WI38 (cell line): ENCODE measurements at regions not wholly inside any gene's neighbourhood (a gene's known extent, or its start where the extent isn't known, plus 50 kb on each side); places are given as distances from the start of the nearest gene placed in this dataset.
"Not testable (repeated sequence)": the region's sequence is repeated elsewhere in the genome, so short reads cannot be mapped to it uniquely, and the experiment has no call there.

Experiments
- H3K4me3 ChIP-seq: 2 replicates; pipeline ENCODE4 v1.5.1; 2011; ENCODE audit warnings: low read depth, mild to moderate bottlenecking, control low read depth, low read length
- TF ChIP-seq, protein P1 (sequence below): IDR thresholded peaks from 2 replicates; pipeline ENCODE4 v1.5.1; 2012; ENCODE audit warnings: low read depth, mild to moderate bottlenecking, control low read depth, low read length

- TF ChIP-seq, protein P1, sequence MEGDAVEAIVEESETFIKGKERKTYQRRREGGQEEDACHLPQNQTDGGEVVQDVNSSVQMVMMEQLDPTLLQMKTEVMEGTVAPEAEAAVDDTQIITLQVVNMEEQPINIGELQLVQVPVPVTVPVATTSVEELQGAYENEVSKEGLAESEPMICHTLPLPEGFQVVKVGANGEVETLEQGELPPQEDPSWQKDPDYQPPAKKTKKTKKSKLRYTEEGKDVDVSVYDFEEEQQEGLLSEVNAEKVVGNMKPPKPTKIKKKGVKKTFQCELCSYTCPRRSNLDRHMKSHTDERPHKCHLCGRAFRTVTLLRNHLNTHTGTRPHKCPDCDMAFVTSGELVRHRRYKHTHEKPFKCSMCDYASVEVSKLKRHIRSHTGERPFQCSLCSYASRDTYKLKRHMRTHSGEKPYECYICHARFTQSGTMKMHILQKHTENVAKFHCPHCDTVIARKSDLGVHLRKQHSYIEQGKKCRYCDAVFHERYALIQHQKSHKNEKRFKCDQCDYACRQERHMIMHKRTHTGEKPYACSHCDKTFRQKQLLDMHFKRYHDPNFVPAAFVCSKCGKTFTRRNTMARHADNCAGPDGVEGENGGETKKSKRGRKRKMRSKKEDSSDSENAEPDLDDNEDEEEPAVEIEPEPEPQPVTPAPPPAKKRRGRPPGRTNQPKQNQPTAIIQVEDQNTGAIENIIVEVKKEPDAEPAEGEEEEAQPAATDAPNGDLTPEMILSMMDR = no peak
- H3K4me3 ChIP-seq = no peak overlapping the region
Observed at GRCh38 chr7:17099083-17099973, 199.1 kb upstream of the AHR start.

DNA sequence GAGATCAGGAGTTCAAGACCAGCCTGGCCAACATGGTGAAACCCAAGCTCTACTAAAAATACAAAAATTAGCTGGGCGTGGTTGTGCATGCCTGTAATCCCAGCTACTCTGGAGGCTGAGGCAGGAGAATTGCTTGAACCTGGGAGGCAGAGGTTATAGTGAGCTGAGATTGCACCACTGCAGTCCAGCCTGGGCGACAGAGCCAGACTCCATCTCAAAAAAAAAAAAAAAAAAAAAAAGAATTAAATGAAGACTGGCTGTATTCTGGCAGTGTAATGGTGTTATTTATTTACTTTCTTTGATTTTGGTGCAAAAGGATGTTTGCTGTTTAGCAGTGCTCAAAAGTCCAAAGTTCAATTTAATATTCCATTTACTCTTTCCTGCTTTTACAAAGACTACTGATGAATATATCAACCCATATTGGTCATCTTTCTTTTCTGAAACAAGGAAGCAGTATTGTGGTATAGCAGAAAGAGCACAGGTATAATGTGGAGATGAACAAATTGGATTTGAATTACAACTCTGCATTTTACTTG, 198.4 kb upstream of the AHR start:
- not testable (repeated sequence) for H3K4me3 ChIP-seq

GRCh38 chr7:17101207-17101696, 197.2 kb upstream of the AHR start:
- no peak overlapping the region for H3K4me3 ChIP-seq
- TF ChIP-seq, protein P1 = no peak

DNA sequence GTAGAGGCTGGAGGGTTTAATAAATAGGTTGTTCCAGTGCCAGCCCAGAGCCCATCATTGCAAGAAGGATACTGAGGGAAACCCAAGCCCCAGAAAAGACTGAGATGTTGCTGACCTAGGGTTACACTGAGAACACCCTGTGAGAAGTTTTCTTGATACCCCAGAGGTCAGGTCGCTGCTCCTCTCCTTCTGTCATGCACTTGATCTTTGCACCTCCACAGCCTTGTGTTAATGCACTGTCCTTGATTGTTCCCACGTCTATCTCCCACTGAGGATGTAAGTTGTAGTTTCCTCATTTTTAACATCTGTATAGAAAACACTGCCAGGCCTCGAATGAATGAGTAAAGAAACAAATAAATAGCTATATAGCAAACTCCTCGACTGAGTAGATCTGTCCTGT, 195.3 kb upstream of the AHR start:
- TF ChIP-seq, protein P1 = no peak
- no peak overlapping the region for H3K4me3 ChIP-seq

GRCh38 chr7:17103984-17104383, 194.5 kb upstream of the AHR start:
- TF ChIP-seq, protein P1 = no peak
- H3K4me3 ChIP-seq = no peak overlapping the region

DNA sequence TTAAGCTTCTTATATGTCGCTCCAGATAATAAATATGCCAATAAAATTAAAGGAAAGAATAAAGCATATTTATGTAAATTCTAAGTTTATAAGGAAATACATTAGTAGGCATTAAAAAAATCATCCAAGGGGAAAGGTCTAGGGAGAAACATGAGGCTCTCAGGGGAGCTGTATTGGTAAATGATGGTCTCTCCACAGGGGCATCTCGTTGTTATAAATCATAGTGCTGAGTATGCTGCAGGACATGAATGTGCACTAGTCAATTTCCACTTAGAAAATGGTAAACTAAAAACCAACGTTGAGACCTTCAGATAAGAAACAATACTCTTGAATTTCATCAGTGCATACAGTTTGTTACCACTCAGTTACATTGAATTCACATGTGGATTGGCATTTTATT, 194.0 kb upstream of the AHR start:
- no peak overlapping the region for H3K4me3 ChIP-seq
- TF ChIP-seq, protein P1 = no peak

DNA sequence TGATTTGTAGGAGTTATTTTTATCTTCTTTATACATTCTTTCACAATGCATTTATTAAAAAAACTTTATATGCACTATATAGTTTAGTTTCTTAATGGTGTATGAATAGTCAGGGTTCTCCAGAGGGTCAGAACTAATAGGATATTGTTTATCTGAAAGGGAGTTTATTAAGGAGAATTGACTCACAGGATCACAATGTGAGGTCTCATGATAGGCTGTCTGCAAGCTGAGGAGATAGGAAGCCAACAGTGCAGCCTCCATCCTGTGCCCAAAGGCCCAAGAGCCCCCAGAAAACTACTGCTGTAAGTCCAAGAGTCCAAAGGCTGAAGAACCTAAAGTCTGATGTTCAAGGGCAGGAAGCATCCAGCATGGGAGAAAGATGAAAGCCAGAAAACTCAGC, 192.8 kb upstream of the AHR start:
- H3K4me3 ChIP-seq = no peak overlapping the region
- TF ChIP-seq, protein P1 = no peak
